ENCODE measurements at regions not wholly inside any gene's neighbourhood (a gene's known extent, or its start where the extent isn't known, plus 50 kb on each side); places are given as distances from the start of the nearest gene placed in this dataset.

DNA sequence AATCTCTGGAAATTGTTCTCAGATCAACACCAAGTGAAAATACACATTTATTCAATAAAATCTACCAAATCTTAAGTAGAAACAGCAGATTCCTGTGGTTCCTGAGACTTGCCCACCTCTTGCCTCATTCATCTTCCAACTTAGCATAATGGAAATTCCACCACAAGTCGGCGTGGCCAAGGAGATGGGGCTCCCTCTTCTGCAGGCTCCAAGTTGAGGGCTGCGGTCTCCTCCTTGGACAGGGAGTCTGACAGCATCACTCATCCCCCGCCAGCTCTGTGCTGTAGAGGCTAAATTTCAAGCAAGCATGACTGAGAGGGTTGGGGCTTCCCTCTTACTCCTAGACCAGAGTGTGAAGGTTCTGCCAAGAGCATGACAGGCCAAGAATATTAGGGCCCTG, 273.7 kb downstream of the DIRAS2 start:
- no peak for TF ChIP-seq EP300 (IDR thresholded peaks at IDR 0.05; ENCODE audit: low read depth)
- TF ChIP-seq, protein P1, sequence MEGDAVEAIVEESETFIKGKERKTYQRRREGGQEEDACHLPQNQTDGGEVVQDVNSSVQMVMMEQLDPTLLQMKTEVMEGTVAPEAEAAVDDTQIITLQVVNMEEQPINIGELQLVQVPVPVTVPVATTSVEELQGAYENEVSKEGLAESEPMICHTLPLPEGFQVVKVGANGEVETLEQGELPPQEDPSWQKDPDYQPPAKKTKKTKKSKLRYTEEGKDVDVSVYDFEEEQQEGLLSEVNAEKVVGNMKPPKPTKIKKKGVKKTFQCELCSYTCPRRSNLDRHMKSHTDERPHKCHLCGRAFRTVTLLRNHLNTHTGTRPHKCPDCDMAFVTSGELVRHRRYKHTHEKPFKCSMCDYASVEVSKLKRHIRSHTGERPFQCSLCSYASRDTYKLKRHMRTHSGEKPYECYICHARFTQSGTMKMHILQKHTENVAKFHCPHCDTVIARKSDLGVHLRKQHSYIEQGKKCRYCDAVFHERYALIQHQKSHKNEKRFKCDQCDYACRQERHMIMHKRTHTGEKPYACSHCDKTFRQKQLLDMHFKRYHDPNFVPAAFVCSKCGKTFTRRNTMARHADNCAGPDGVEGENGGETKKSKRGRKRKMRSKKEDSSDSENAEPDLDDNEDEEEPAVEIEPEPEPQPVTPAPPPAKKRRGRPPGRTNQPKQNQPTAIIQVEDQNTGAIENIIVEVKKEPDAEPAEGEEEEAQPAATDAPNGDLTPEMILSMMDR (IDR thresholded peaks at IDR 0.05): no peak
- no peak for TF ChIP-seq POLR2A (IDR thresholded peaks at IDR 0.05)
